GM21737 (cell line): ENCODE measurements at regions not wholly inside any gene's neighbourhood (a gene's known extent, or its start where the extent isn't known, plus 50 kb on each side); places are given as distances from the start of the nearest gene placed in this dataset.

Experiments used
- ATAC-seq: cut with Tn5 transposase; IDR thresholded peaks from one replicate; pipeline ENCODE4 v1.9.1; 2021; ENCODE audit warnings: mild to moderate bottlenecking, moderate library complexity; ENCODE audit not compliant: unreplicated experiment

- ATAC-seq: no peak
Observed at GRCh38 chr5:157930710-157931109, 71.8 kb upstream of the CLINT1 start.

GRCh38 chr5:157926977-157927376, 68.0 kb upstream of the CLINT1 start:
- ATAC-seq: no peak

- ATAC-seq: no peak
Observed at GRCh38 chr5:157925786-157926671, 67.1 kb upstream of the CLINT1 start.

- no peak for ATAC-seq
Observed at GRCh38 chr5:157924931-157925729, 66.2 kb upstream of the CLINT1 start.

- ATAC-seq: no peak
Observed at GRCh38 chr5:157924490-157924889, 65.5 kb upstream of the CLINT1 start.

GRCh38 chr5:157923765-157924164, 64.8 kb upstream of the CLINT1 start:
- ATAC-seq: no peak

GRCh38 chr5:157922026-157922425, 63.1 kb upstream of the CLINT1 start:
- ATAC-seq: no peak

- ATAC-seq: no peak
Observed at GRCh38 chr5:157920828-157921170, 61.9 kb upstream of the CLINT1 start.

GRCh38 chr5:157918811-157919742, 60.1 kb upstream of the CLINT1 start:
- no peak for ATAC-seq

GRCh38 chr5:157917899-157918809, 59.2 kb upstream of the CLINT1 start:
- ATAC-seq: no peak

GRCh38 chr5:157917491-157917890, 58.5 kb upstream of the CLINT1 start:
- no peak for ATAC-seq

- no peak for ATAC-seq
Observed at GRCh38 chr5:157915638-157916037, 56.7 kb upstream of the CLINT1 start.

- ATAC-seq: no peak
Observed at GRCh38 chr5:157914151-157914788, 55.3 kb upstream of the CLINT1 start.

- no peak for ATAC-seq
Observed at GRCh38 chr5:157913575-157913974, 54.6 kb upstream of the CLINT1 start.

- peak; percentile 90 for ATAC-seq
Observed at GRCh38 chr5:157912621-157913325, 53.8 kb upstream of the CLINT1 start.

- ATAC-seq: no peak
Observed at GRCh38 chr5:157911568-157911967, 52.6 kb upstream of the CLINT1 start.
